GM23338 (cell line): ENCODE measurements at regions not wholly inside any gene's neighbourhood (a gene's known extent, or its start where the extent isn't known, plus 50 kb on each side); places are given as distances from the start of the nearest gene placed in this dataset.
A peak's percentile ranks its signal among the peaks of the same experiment; 100 is the strongest.

ENCODE experiments used
- ATAC-seq: fragments of 200-7000 bp; cut with Tn5 transposase; 3 replicates; pipeline ENCODE4 v1.9.1; 2020
- DNase-seq: peaks from one replicate; pipeline ENCODE4 v3.0.0-alpha.2; 2015; ENCODE audit warnings: low spot score
- H2AFZ ChIP-seq: fragments of 200-600 bp; sonication (generic); 2 replicates; pipeline ENCODE4 v1.8.0; 2016; ENCODE audit warnings: antibody characterized with exemption, mild to moderate bottlenecking, moderate library complexity
- H3F3A ChIP-seq: fragments of 200-600 bp; sonication (generic); replicated peaks from 2 replicates; pipeline ENCODE4 v1.8.0; 2017; ENCODE audit warnings: antibody characterized with exemption, mixed run types, low read depth
- H3K27ac ChIP-seq: fragments of 200-600 bp; sonication (generic); 2 replicates; pipeline ENCODE4 v1.6.1; 2016; ENCODE audit warnings: low read depth
- H3K27me3 ChIP-seq: fragments of 200-600 bp; sonication (generic); 2 replicates; pipeline ENCODE4 v1.8.0; 2016; ENCODE audit warnings: mild to moderate bottlenecking, mixed run types, moderate library complexity; ENCODE audit not compliant: insufficient read depth
- H3K36me3 ChIP-seq: fragments of 200-600 bp; sonication (generic); 2 replicates; pipeline ENCODE4 v1.8.0; 2016; ENCODE audit warnings: mild to moderate bottlenecking; ENCODE audit not compliant: insufficient read depth
- H3K4me1 ChIP-seq: fragments of 200-600 bp; sonication (generic); 2 replicates; pipeline ENCODE4 v1.8.0; 2016; ENCODE audit warnings: mild to moderate bottlenecking, moderate library complexity; ENCODE audit not compliant: insufficient read depth
- H3K4me2 ChIP-seq: fragments of 200-600 bp; sonication (generic); 2 replicates; pipeline ENCODE4 v1.7.1; 2017; ENCODE audit warnings: mixed run types
- H3K4me3 ChIP-seq: fragments of 200-600 bp; sonication (generic); 2 replicates; pipeline ENCODE4 v1.6.1; 2016; ENCODE audit warnings: mixed run types
- H3K79me2 ChIP-seq: fragments of 200-600 bp; sonication (generic); replicated peaks from 2 replicates; pipeline ENCODE4 v1.8.0; 2017; ENCODE audit warnings: mild to moderate bottlenecking; ENCODE audit not compliant: insufficient read depth
- H3K9me2 ChIP-seq: fragments of 200-600 bp; sonication (generic); 2 replicates; pipeline ENCODE4 v1.8.0; 2017; ENCODE audit not compliant: insufficient read depth
- H4K20me1 ChIP-seq: fragments of 200-600 bp; sonication (generic); replicated peaks from 2 replicates; pipeline ENCODE4 v1.8.0; 2017; ENCODE audit warnings: mild to moderate bottlenecking; ENCODE audit not compliant: insufficient read depth
- H3K27ac Mint-ChIP-seq: 2 replicates; pipeline ENCODE4 v1.8.0; 2020; ENCODE audit warnings: inconsistent platforms, mild to moderate bottlenecking, moderate library complexity, mixed read lengths
- H3K27me3 Mint-ChIP-seq: 3 replicates; pipeline ENCODE4 v1.8.0; 2022; ENCODE audit warnings: low read depth, mild to moderate bottlenecking, moderate library complexity, mixed read lengths, inconsistent platforms; ENCODE audit not compliant: insufficient read depth, poor library complexity
- H3K36me3 Mint-ChIP-seq: 3 replicates; pipeline ENCODE4 v1.8.0; 2021; ENCODE audit warnings: low read depth, mild to moderate bottlenecking, inconsistent platforms, moderate library complexity, mixed read lengths
- H3K4me1 Mint-ChIP-seq: 3 replicates; pipeline ENCODE4 v1.8.0; 2020; ENCODE audit warnings: mild to moderate bottlenecking, inconsistent platforms, mixed read lengths
- H3K4me3 Mint-ChIP-seq: 3 replicates; pipeline ENCODE4 v1.8.0; 2021; ENCODE audit warnings: moderate library complexity, mild to moderate bottlenecking, inconsistent platforms, mixed read lengths
- H3K9me3 Mint-ChIP-seq: 3 replicates; pipeline ENCODE4 v1.8.0; 2020; ENCODE audit warnings: moderate library complexity, mild to moderate bottlenecking, inconsistent platforms, mixed read lengths
- CREB1 ChIP-seq: fragments of 250-450 bp; sonication (Bioruptor Pico); IDR thresholded peaks from 2 replicates; pipeline ENCODE4 v1.5.0; 2020; ENCODE audit warnings: low read depth, mild to moderate bottlenecking, moderate library complexity
- CTCF ChIP-seq, 2 experiments: fragments of 200-600 bp in 1 of 2; sonication (generic) in 1 of 2; conservative IDR thresholded peaks; 2 replicates each; pipeline versions ENCODE4 v1.5.1 to v1.6.1; 2016 to 2017; ENCODE audit warnings: antibody characterized with exemption in 2 of 2, low read depth in 2 of 2, mild to moderate bottlenecking in 2 of 2, moderate library complexity in 1 of 2
- ETS1 ChIP-seq: IDR thresholded peaks from 2 replicates; pipeline ENCODE4 v1.6.1; 2016; ENCODE audit warnings: antibody characterized with exemption
- EZH2phosphoT487 ChIP-seq: fragments of 200-600 bp; sonication (generic); IDR thresholded peaks from one replicate; pipeline ENCODE4 v1.8.1; 2018; ENCODE audit warnings: antibody characterized with exemption; ENCODE audit not compliant: unreplicated experiment
- JUNB ChIP-seq: IDR thresholded peaks from one replicate; pipeline ENCODE4 v1.6.1; 2016; ENCODE audit warnings: antibody characterized with exemption; ENCODE audit not compliant: unreplicated experiment
- POLR2AphosphoS5 ChIP-seq: IDR thresholded peaks from 2 replicates; pipeline ENCODE4 v1.6.1; 2016; ENCODE audit warnings: antibody characterized with exemption, low read depth
- REST ChIP-seq: IDR thresholded peaks from one replicate; pipeline ENCODE4 v1.6.1; 2018; ENCODE audit warnings: antibody characterized with exemption; ENCODE audit not compliant: unreplicated experiment
- STAT1 ChIP-seq: IDR thresholded peaks from one replicate; pipeline ENCODE4 v1.6.1; 2016; ENCODE audit warnings: antibody characterized with exemption; ENCODE audit not compliant: unreplicated experiment
- ZNF331 ChIP-seq: fragments of 250-450 bp; sonication (Bioruptor Pico); IDR thresholded peaks from 2 replicates; pipeline ENCODE4 v1.5.0; 2020; ENCODE audit warnings: low read depth, mild to moderate bottlenecking, moderate library complexity

GRCh38 chrX:127128282-127128681, 308.8 kb downstream of the PRR32 start:
- no peak overlapping the region for H3K4me2 ChIP-seq
- H3K36me3 ChIP-seq, result no peaks in the 10 kb centered on the region
- Mint-ChIP-seq H3K27ac (no peak overlapping the region), H3K9me3 (no peaks in the 10 kb centered on the region; the same call in 2 of the 3 replicates), H3K36me3 (peaks cover 7% of the 10 kb centered on the region; the same call in 2 of the 3 replicates), H3K4me1 (no peaks in the 10 kb centered on the region), H3K4me3 (no peak overlapping the region), H3K27me3 (no peaks in the 10 kb centered on the region)
- H3K79me2 ChIP-seq, result no peaks in the 10 kb centered on the region
- no peak overlapping the region for H3K27ac ChIP-seq
- no peaks in the 10 kb centered on the region for H3K9me2 ChIP-seq
- no peaks in the 10 kb centered on the region for H3K27me3 ChIP-seq
- H4K20me1 ChIP-seq, result no peaks in the 10 kb centered on the region
- no peak overlapping the region for H3K4me3 ChIP-seq
- no peaks in the 10 kb centered on the region for H3F3A ChIP-seq
- H3K4me1 ChIP-seq, result no peaks in the 10 kb centered on the region
- peak in 1 of 2 experiments; percentile 48; a peak in 2 of 4 replicates for TF ChIP-seq CTCF (conservative IDR thresholded peaks at IDR 0.05; ENCODE audit: low read depth in 2 of 2)
- no peak for TF ChIP-seq ETS1
- TF ChIP-seq ZNF331 (CRISPR knock-in tag), result no peak
- no peak for TF ChIP-seq POLR2AphosphoS5
- TF ChIP-seq JUNB, result no peak
- no peak for ATAC-seq
- DNase-seq, result no peak
- no peak overlapping the region for H2AFZ ChIP-seq

- Histone ChIP-seq H4K20me1 (no peaks in the 10 kb centered on the region), H3K27me3 (no peaks in the 10 kb centered on the region), H2AFZ (no peak overlapping the region), H3F3A (no peaks in the 10 kb centered on the region), H3K27ac (no peak overlapping the region), H3K4me3 (no peak overlapping the region), H3K79me2 (no peaks in the 10 kb centered on the region), H3K4me1 (no peaks in the 10 kb centered on the region), H3K4me2 (no peak overlapping the region), H3K36me3 (no peaks in the 10 kb centered on the region), H3K9me2 (no peaks in the 10 kb centered on the region)
- Mint-ChIP-seq H3K27ac (no peak overlapping the region), H3K9me3 (peaks cover 2% of the 10 kb centered on the region; the same call in 2 of the 3 replicates), H3K27me3 (no peaks in the 10 kb centered on the region), H3K4me1 (no peaks in the 10 kb centered on the region), H3K36me3 (peaks cover 14% of the 10 kb centered on the region; the same call in 2 of the 3 replicates), H3K4me3 (no peak overlapping the region)
- TF ChIP-seq ETS1 (no peak), POLR2AphosphoS5 (no peak), EZH2phosphoT487 (no peak), ZNF331 (CRISPR knock-in tag) (no peak), CREB1 (no peak), JUNB (no peak), REST (no peak), STAT1 (no peak), CTCF (conservative IDR thresholded peaks at IDR 0.05; ENCODE audit: low read depth in 2 of 2) (no peak)
- ATAC-seq (no peak), DNase-seq (no peak)
Observed at GRCh38 chrX:127129510-127129909, 310.0 kb downstream of the PRR32 start.
